CD14-positive monocyte (primary cell): ENCODE measurements at regions not wholly inside any gene's neighbourhood (a gene's known extent, or its start where the extent isn't known, plus 50 kb on each side); places are given as distances from the start of the nearest gene placed in this dataset.

Experiments used
- DNase-seq, 3 donors: peaks; one replicate each; pipeline ENCODE4 v3.0.0-alpha.2; 2011 to 2022
- H2AFZ ChIP-seq: 2 replicates; pipeline ENCODE4 v1.6.0; 2012; ENCODE audit warnings: mild to moderate bottlenecking, low read depth, low read length, inconsistent platforms; ENCODE audit not compliant: insufficient read depth, poor library complexity, severe bottlenecking
- H3K27ac ChIP-seq, 2 donors: 1 replicate in 1 of 2; 2 replicates in 1 of 2; pipeline ENCODE4 v1.5.1; 2012 to 2013; ENCODE audit warnings: low read length in 2 of 2, control low read depth in 1 of 2, inconsistent platforms in 1 of 2, low read depth in 1 of 2, mild to moderate bottlenecking in 1 of 2
- H3K27me3 ChIP-seq, 2 donors: one replicate each; pipeline versions ENCODE4 v1.6.0 to v1.6.1; 2011 to 2013; ENCODE audit warnings: low read length in 2 of 2; ENCODE audit not compliant: control insufficient read depth in 2 of 2, insufficient read depth in 2 of 2
- H3K36me3 ChIP-seq, 2 donors: replicated peaks in 1 of 2; 1 replicate in 1 of 2; 2 replicates in 1 of 2; pipeline versions ENCODE4 v1.5.1 to v1.6.1; 2012 to 2013; ENCODE audit warnings: low read length in 2 of 2, control low read depth in 1 of 2, inconsistent platforms in 1 of 2, mild to moderate bottlenecking in 1 of 2; ENCODE audit not compliant: insufficient read depth in 2 of 2, control insufficient read depth in 1 of 2
- H3K4me1 ChIP-seq, 2 donors: 1 replicate in 1 of 2; 2 replicates in 1 of 2; pipeline versions ENCODE4 v1.5.1 to v1.6.1; 2012 to 2013; ENCODE audit warnings: low read length in 2 of 2, control low read depth in 1 of 2, inconsistent platforms in 1 of 2, mild to moderate bottlenecking in 1 of 2, moderate library complexity in 1 of 2; ENCODE audit not compliant: insufficient read depth in 2 of 2, control insufficient read depth in 1 of 2
- H3K4me2 ChIP-seq: replicated peaks from 2 replicates; pipeline ENCODE3; 2012; ENCODE audit warnings: low read length, moderate library complexity, mild to moderate bottlenecking; ENCODE audit not compliant: poor library complexity, severe bottlenecking; ENCODE audit errors: extremely low read depth
- H3K4me3 ChIP-seq, 3 experiments: fragments of 200-600 bp in 1 of 3; sonication (generic) in 1 of 3; replicated peaks in 1 of 3; 1 replicate in 2 of 3; 2 replicates in 1 of 3; pipeline ENCODE4 v1.5.1; 2011 to 2013; ENCODE audit warnings: low read length in 3 of 3, mild to moderate bottlenecking in 3 of 3, control low read depth in 2 of 3, low read depth in 2 of 3, inconsistent platforms in 1 of 3, moderate library complexity in 1 of 3
- H3K79me2 ChIP-seq: 2 replicates; pipeline ENCODE4 v1.6.0; 2012; ENCODE audit warnings: mild to moderate bottlenecking, control low read depth, inconsistent platforms, low read length, moderate library complexity; ENCODE audit not compliant: insufficient read depth
- H3K9ac ChIP-seq: 2 replicates; pipeline ENCODE4 v1.6.0; 2017; ENCODE audit warnings: low read length, mild to moderate bottlenecking; ENCODE audit not compliant: insufficient read depth, poor library complexity, severe bottlenecking
- H3K9me3 ChIP-seq, 2 donors: replicated peaks in 1 of 2; 1 replicate in 1 of 2; 2 replicates in 1 of 2; pipeline versions ENCODE4 v1.5.1 to v1.6.1; 2012 to 2013; ENCODE audit warnings: low read length in 2 of 2, control low read depth in 1 of 2; ENCODE audit not compliant: control insufficient read depth in 1 of 2, insufficient read depth in 1 of 2
- H4K20me1 ChIP-seq: 2 replicates; pipeline ENCODE4 v1.6.0; 2012; ENCODE audit warnings: mild to moderate bottlenecking, low read length, control low read depth, moderate library complexity; ENCODE audit not compliant: insufficient read depth
- H3K27ac Mint-ChIP-seq, 7 donors: one replicate each; pipeline ENCODE4 v1.8.0; 2020; ENCODE audit warnings: mild to moderate bottlenecking in 7 of 7, mixed read lengths in 7 of 7, moderate library complexity in 6 of 7, inconsistent platforms in 2 of 7
- H3K27me3 Mint-ChIP-seq, 3 donors: one replicate each; pipeline ENCODE4 v1.8.0; 2021 to 2022; ENCODE audit warnings: low read depth in 3 of 3, mild to moderate bottlenecking in 3 of 3, mixed read lengths in 3 of 3, moderate library complexity in 3 of 3, inconsistent platforms in 1 of 3
- H3K36me3 Mint-ChIP-seq, 2 donors: one replicate each; pipeline ENCODE4 v1.8.0; 2020; ENCODE audit warnings: mixed read lengths in 2 of 2, inconsistent platforms in 1 of 2, mild to moderate bottlenecking in 1 of 2
- H3K4me1 Mint-ChIP-seq: one replicate; pipeline ENCODE4 v1.8.0; 2020; ENCODE audit warnings: mild to moderate bottlenecking, mixed read lengths
- H3K4me3 Mint-ChIP-seq, 2 donors: one replicate each; pipeline ENCODE4 v1.8.0; 2020; ENCODE audit warnings: mild to moderate bottlenecking in 2 of 2, mixed read lengths in 2 of 2, moderate library complexity in 1 of 2
- H3K9me3 Mint-ChIP-seq, 7 donors: one replicate each; pipeline ENCODE4 v1.8.0; 2020 to 2022; ENCODE audit warnings: mixed read lengths in 7 of 7, mild to moderate bottlenecking in 6 of 7, moderate library complexity in 6 of 7, inconsistent platforms in 2 of 7
- CTCF ChIP-seq: fragments of 200-600 bp; IDR thresholded peaks from one replicate; pipeline ENCODE4 v1.8.0; 2022; ENCODE audit warnings: antibody characterized with exemption, mild to moderate bottlenecking
- WGBS: methylation state at CpG from one replicate; pipeline ENCODE4 v1.1.5; 2013; ENCODE audit warnings: missing lambda C conversion rate; ENCODE audit not compliant: insufficient coverage; 5-methylcytosine and 5-hydroxymethylcytosine counted together
- intact Hi-C, 2 donors: fragments of 100-400 bp; cut with micrococcal nuclease; formaldehyde crosslinking; loops; one replicate each; pipeline versions ENCODE4 v1.15.0 to v1.15.1; 2023

GRCh38 chr11:80986421-80987074 lies 1545.7 kb upstream of the TENM4 start:
- Mint-ChIP-seq H3K27ac (no peak overlapping the region), H3K27me3 (no peaks in the 10 kb centered on the region), H3K36me3 (no peaks in the 10 kb centered on the region), H3K4me3 (no peak overlapping the region), H3K9me3 (peaks cover 0 to 3% (median 2%) of the 10 kb centered on the region in 7 donors), H3K4me1 (no peaks in the 10 kb centered on the region)
- Histone ChIP-seq H3K36me3 (no peaks in the 10 kb centered on the region), H4K20me1 (no peaks in the 10 kb centered on the region), H3K4me2 (no peak overlapping the region), H3K27ac (no peak overlapping the region), H3K79me2 (no peaks in the 10 kb centered on the region), H3K9ac (no peak overlapping the region), H3K4me3 (no peak overlapping the region), H3K27me3 (no peaks in the 10 kb centered on the region), H2AFZ (no peak overlapping the region), H3K9me3 (no peaks in the 10 kb centered on the region), H3K4me1 (no peaks in the 10 kb centered on the region)
- no CpG with 5 or more reads among the region's 1 CpG for WGBS
- no peak for DNase-seq
- intact Hi-C loops, result no loop called here
- no peak for TF ChIP-seq CTCF

GRCh38 chr11:80980227-80980626 lies 1539.4 kb upstream of the TENM4 start:
- Histone ChIP-seq H4K20me1 (no peaks in the 10 kb centered on the region), H3K27me3 (no peaks in the 10 kb centered on the region), H3K4me1 (no peaks in the 10 kb centered on the region), H3K9ac (no peak overlapping the region), H3K36me3 (no peaks in the 10 kb centered on the region), H2AFZ (no peak overlapping the region), H3K27ac (no peak overlapping the region), H3K4me2 (no peak overlapping the region), H3K9me3 (no peaks in the 10 kb centered on the region), H3K79me2 (no peaks in the 10 kb centered on the region), H3K4me3 (no peak overlapping the region)
- Mint-ChIP-seq H3K36me3 (no peaks in the 10 kb centered on the region), H3K4me1 (no peaks in the 10 kb centered on the region), H3K27me3 (no peaks in the 10 kb centered on the region), H3K9me3 (peaks cover 0 to 2% (median 0%) of the 10 kb centered on the region in 7 donors), H3K4me3 (no peak overlapping the region), H3K27ac (no peak overlapping the region)
- no peak for TF ChIP-seq CTCF
- DNase-seq, result no peak
- intact Hi-C loops, result no loop called here
